IPS-20b (cell line): ENCODE measurements at regions not wholly inside any gene's neighbourhood (a gene's known extent, or its start where the extent isn't known, plus 50 kb on each side); places are given as distances from the start of the nearest gene placed in this dataset.

Experiments used
- H3K27ac ChIP-seq: one replicate; pipeline ENCODE4 v1.5.1; 2013; ENCODE audit warnings: low read length
- H3K27me3 ChIP-seq: 2 replicates; pipeline ENCODE4 v1.6.1; 2013; ENCODE audit warnings: mild to moderate bottlenecking, low read length, inconsistent platforms; ENCODE audit not compliant: insufficient read depth
- H3K36me3 ChIP-seq: 2 replicates; pipeline ENCODE4 v1.6.1; 2013; ENCODE audit warnings: low read depth, mild to moderate bottlenecking, inconsistent platforms, low read length, moderate library complexity; ENCODE audit not compliant: insufficient read depth
- H3K4me1 ChIP-seq: 2 replicates; pipeline ENCODE4 v1.6.1; 2013; ENCODE audit warnings: mild to moderate bottlenecking, control low read depth, inconsistent platforms, low read length, moderate library complexity; ENCODE audit not compliant: insufficient read depth
- H3K4me3 ChIP-seq: 2 replicates; pipeline ENCODE4 v1.5.1; 2013; ENCODE audit warnings: mild to moderate bottlenecking, low read length, inconsistent platforms
- H3K9ac ChIP-seq: 2 replicates; pipeline ENCODE4 v1.6.1; 2013; ENCODE audit warnings: low read depth, mild to moderate bottlenecking, inconsistent platforms, low read length, moderate library complexity
- H3K9me3 ChIP-seq: 2 replicates; pipeline ENCODE4 v1.6.1; 2013; ENCODE audit warnings: mild to moderate bottlenecking, low read depth, low read length, inconsistent platforms; ENCODE audit not compliant: insufficient read depth

GRCh38 chr5:168011096-168011495 is 280.3 kb upstream of the WWC1 start:
- H3K9ac ChIP-seq: no peak overlapping the region
- no peak overlapping the region for H3K4me3 ChIP-seq
- no peaks in the 10 kb centered on the region for H3K4me1 ChIP-seq
- no peaks in the 10 kb centered on the region for H3K27me3 ChIP-seq
- H3K27ac ChIP-seq: no peak overlapping the region
- no peaks in the 10 kb centered on the region for H3K36me3 ChIP-seq
- no peaks in the 10 kb centered on the region for H3K9me3 ChIP-seq

GRCh38 chr5:168012006-168012405 is 279.4 kb upstream of the WWC1 start:
- Histone ChIP-seq H3K36me3 (no peaks in the 10 kb centered on the region), H3K9ac (no peak overlapping the region), H3K27me3 (no peaks in the 10 kb centered on the region), H3K4me1 (no peaks in the 10 kb centered on the region), H3K27ac (no peak overlapping the region), H3K4me3 (no peak overlapping the region), H3K9me3 (no peaks in the 10 kb centered on the region)

- no peaks in the 10 kb centered on the region for H3K27me3 ChIP-seq
- no peaks in the 10 kb centered on the region for H3K9me3 ChIP-seq
- H3K36me3 ChIP-seq: no peaks in the 10 kb centered on the region
- H3K27ac ChIP-seq: no peak overlapping the region
- no peaks in the 10 kb centered on the region; the same call in 1 of the 2 replicates for H3K4me1 ChIP-seq
- no peak overlapping the region for H3K4me3 ChIP-seq
- no peak overlapping the region for H3K9ac ChIP-seq
These were observed 277.9 kb upstream of the WWC1 start for GRCh38 chr5:168013546-168013945.

DNA sequence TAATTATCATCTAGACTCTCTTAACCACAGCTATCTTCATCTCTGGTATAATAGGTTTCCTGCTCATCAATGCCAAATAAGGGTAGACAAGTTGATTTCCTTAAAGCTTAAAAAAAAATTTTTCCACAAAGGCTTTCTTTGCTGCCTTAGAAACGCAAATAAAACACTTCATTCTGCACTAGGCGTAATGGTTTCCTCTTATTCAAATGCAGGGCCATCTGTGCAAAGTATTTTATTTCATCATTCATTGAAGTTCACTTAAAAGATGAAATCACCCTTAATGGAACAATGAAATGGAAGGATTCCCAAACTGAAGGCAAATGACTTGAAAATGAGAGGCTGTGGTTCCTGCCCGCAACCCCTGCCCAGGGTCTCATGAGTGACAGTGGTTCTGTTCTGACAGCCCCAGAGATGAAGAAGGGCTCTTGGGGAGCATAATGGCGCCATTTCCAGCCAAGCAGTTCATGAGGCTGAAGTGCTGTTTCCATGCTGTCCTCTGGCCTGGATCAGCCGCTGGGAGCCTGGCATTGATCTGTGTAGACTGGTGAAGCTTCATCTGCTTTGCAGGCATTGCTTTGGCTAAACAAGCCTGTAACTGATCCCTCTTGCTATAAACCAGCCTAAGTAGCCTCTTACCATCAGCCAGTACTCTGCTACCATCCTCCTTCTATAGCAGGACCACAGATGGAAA is 276.9 kb upstream of the WWC1 start:
- Histone ChIP-seq H3K4me3 (no peak overlapping the region), H3K4me1 (no peaks in the 10 kb centered on the region; the same call in 1 of the 2 replicates), H3K9ac (no peak overlapping the region), H3K27ac (no peak overlapping the region), H3K36me3 (no peaks in the 10 kb centered on the region), H3K27me3 (no peaks in the 10 kb centered on the region), H3K9me3 (no peaks in the 10 kb centered on the region)

GRCh38 chr5:168015506-168015905 is 275.9 kb upstream of the WWC1 start:
- no peaks in the 10 kb centered on the region for H3K36me3 ChIP-seq
- no peak overlapping the region for H3K4me3 ChIP-seq
- no peaks in the 10 kb centered on the region for H3K27me3 ChIP-seq
- H3K9ac ChIP-seq: no peak overlapping the region
- no peaks in the 10 kb centered on the region for H3K9me3 ChIP-seq
- no peak overlapping the region for H3K27ac ChIP-seq
- no peaks in the 10 kb centered on the region; the same call in 1 of the 2 replicates for H3K4me1 ChIP-seq

GRCh38 chr5:168017313-168017712 is 274.1 kb upstream of the WWC1 start:
- H3K27ac ChIP-seq: no peak overlapping the region
- no peak overlapping the region for H3K4me3 ChIP-seq
- H3K9me3 ChIP-seq: no peaks in the 10 kb centered on the region
- no peaks in the 10 kb centered on the region; the same call in 1 of the 2 replicates for H3K4me1 ChIP-seq
- no peaks in the 10 kb centered on the region for H3K27me3 ChIP-seq
- no peaks in the 10 kb centered on the region for H3K36me3 ChIP-seq
- no peak overlapping the region for H3K9ac ChIP-seq

GRCh38 chr5:168019143-168019542 is 272.3 kb upstream of the WWC1 start:
- H3K4me3 ChIP-seq: no peak overlapping the region
- H3K4me1 ChIP-seq: no peaks in the 10 kb centered on the region; the same call in 1 of the 2 replicates
- no peak overlapping the region for H3K27ac ChIP-seq
- no peaks in the 10 kb centered on the region for H3K9me3 ChIP-seq
- H3K9ac ChIP-seq: no peak overlapping the region
- H3K36me3 ChIP-seq: no peaks in the 10 kb centered on the region
- H3K27me3 ChIP-seq: no peaks in the 10 kb centered on the region

DNA sequence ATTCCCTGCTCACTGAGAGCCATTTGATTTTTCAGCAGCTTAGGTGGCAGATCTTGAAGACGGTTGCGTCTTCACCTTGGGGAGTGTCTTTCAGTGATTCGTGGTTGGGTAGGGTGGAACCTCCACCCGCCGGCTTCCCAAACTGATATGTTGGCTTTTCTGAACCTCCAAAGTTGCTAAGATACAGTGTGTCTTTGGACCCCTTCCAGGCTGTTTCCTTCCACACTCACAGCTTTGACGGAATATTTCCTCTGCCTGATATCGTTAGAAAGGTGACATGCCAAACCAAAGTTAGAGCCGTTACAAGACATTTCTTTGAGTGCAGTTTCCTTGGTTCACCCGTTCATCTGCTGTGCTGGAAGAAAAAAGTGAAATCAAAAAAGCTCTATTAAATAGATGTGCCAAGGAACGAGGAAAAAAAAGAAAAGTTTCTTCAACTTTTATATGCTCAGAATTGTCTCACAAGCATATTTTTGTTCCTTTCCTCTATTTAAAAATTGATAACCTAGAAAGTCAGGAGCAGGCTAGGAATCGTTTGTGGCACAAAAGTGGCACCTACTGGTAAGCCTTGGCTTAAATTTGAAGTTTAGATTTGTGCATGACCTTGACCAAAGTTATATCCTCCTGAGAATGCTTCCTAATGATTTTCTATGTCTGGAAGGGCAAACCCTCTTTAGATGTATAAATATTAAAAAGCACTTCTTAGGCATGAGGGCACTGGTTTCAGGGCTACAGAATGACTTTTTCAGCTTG is 270.7 kb upstream of the WWC1 start:
- H3K4me3 ChIP-seq: no peak overlapping the region
- H3K4me1 ChIP-seq: no peaks in the 10 kb centered on the region; the same call in 1 of the 2 replicates
- H3K27me3 ChIP-seq: no peaks in the 10 kb centered on the region
- H3K9ac ChIP-seq: no peak overlapping the region
- no peak overlapping the region for H3K27ac ChIP-seq
- H3K36me3 ChIP-seq: no peaks in the 10 kb centered on the region
- no peaks in the 10 kb centered on the region for H3K9me3 ChIP-seq

GRCh38 chr5:168022446-168023169 is 268.8 kb upstream of the WWC1 start:
- Histone ChIP-seq H3K4me1 (no peaks in the 10 kb centered on the region; the same call in 1 of the 2 replicates), H3K27ac (no peak overlapping the region), H3K27me3 (no peaks in the 10 kb centered on the region), H3K36me3 (no peaks in the 10 kb centered on the region), H3K4me3 (no peak overlapping the region), H3K9me3 (no peaks in the 10 kb centered on the region), H3K9ac (no peak overlapping the region)

- H3K36me3 ChIP-seq: no peaks in the 10 kb centered on the region
- H3K4me1 ChIP-seq: no peaks in the 10 kb centered on the region; the same call in 1 of the 2 replicates
- H3K27me3 ChIP-seq: no peaks in the 10 kb centered on the region
- no peaks in the 10 kb centered on the region for H3K9me3 ChIP-seq
- no peak overlapping the region for H3K27ac ChIP-seq
- no peak overlapping the region for H3K4me3 ChIP-seq
- H3K9ac ChIP-seq: no peak overlapping the region
These were observed 268.3 kb upstream of the WWC1 start for GRCh38 chr5:168023191-168023590.

- Histone ChIP-seq H3K27ac (no peak overlapping the region), H3K4me1 (no peaks in the 10 kb centered on the region), H3K4me3 (no peak overlapping the region), H3K9me3 (no peaks in the 10 kb centered on the region), H3K36me3 (no peaks in the 10 kb centered on the region), H3K9ac (no peak overlapping the region), H3K27me3 (no peaks in the 10 kb centered on the region)
These were observed 267.1 kb upstream of the WWC1 start for GRCh38 chr5:168024306-168024705.
